ENCODE measurements at regions not wholly inside any gene's neighbourhood (a gene's known extent, or its start where the extent isn't known, plus 50 kb on each side); places are given as distances from the start of the nearest gene placed in this dataset.

DNA sequence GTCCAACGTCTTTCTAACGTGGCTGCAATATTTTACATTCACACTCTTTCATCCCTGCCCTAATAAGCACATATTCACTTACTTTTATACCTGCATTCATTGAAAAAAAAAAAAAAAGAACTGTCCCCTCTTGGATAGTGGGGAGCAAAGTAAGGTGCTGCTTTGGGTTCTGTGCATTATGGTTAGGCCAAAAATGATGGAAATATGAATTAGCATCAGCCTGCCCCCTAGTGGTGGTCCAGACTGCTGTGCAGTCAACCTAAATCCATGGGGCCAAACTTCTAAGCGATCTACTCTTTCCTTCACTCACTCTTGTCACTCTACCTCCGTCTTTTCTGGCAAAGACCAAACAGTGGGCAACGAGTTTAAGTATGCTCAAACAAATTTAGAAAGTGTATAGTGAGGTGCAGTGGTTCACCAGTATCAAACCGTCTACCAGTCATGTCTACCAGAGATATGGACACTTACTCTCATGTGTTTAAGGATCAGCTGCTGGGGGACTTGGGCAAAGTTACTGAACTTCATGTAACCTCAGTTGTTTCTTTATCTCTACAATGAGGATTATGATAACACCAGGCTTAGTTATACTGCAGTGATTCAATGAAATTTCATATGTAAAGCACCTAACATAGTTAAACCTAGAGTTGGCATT is 61.5 kb upstream of the GRM7 start:
- TF ChIP-seq, protein P1, sequence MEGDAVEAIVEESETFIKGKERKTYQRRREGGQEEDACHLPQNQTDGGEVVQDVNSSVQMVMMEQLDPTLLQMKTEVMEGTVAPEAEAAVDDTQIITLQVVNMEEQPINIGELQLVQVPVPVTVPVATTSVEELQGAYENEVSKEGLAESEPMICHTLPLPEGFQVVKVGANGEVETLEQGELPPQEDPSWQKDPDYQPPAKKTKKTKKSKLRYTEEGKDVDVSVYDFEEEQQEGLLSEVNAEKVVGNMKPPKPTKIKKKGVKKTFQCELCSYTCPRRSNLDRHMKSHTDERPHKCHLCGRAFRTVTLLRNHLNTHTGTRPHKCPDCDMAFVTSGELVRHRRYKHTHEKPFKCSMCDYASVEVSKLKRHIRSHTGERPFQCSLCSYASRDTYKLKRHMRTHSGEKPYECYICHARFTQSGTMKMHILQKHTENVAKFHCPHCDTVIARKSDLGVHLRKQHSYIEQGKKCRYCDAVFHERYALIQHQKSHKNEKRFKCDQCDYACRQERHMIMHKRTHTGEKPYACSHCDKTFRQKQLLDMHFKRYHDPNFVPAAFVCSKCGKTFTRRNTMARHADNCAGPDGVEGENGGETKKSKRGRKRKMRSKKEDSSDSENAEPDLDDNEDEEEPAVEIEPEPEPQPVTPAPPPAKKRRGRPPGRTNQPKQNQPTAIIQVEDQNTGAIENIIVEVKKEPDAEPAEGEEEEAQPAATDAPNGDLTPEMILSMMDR (IDR thresholded peaks at IDR 0.05; ENCODE audit: borderline replicate concordance, extremely low read depth, insufficient read depth) = peak; percentile 73
- H3K36me3 ChIP-seq (ENCODE audit: control insufficient read depth in 2 of 3, insufficient read depth in 3 of 3, low read length in 3 of 3) = no peaks in the 10 kb centered on the region
- no peak overlapping the region for H3K4me3 ChIP-seq (ENCODE audit: low read length in 3 of 3)
- FAIRE-seq = no peak
- H3K9me3 ChIP-seq (ENCODE audit: control insufficient read depth in 2 of 3, insufficient read depth in 1 of 3, low read length in 3 of 3) = no peaks in the 10 kb centered on the region
- intact Hi-C loops (cut with DNase I) = no loop called here
- peaks cover 0 to 2% (median 0%) of the 10 kb centered on the region in 3 donors for H3K4me1 ChIP-seq (ENCODE audit: control insufficient read depth in 2 of 3, insufficient read depth in 2 of 3, low read depth in 1 of 3, low read length in 3 of 3)
- H3K27me3 ChIP-seq (ENCODE audit: control insufficient read depth, insufficient read depth, low read length) = no peaks in the 10 kb centered on the region
- H3K27ac ChIP-seq (ENCODE audit: low read depth in 2 of 2, low read length in 2 of 2) = no peak overlapping the region
- DNase-seq = peak in 3 of 5 donors; percentile 12 to 27 (median 26)
- no peak overlapping the region for H3K9ac ChIP-seq (ENCODE audit: low read length in 3 of 3)

DNA sequence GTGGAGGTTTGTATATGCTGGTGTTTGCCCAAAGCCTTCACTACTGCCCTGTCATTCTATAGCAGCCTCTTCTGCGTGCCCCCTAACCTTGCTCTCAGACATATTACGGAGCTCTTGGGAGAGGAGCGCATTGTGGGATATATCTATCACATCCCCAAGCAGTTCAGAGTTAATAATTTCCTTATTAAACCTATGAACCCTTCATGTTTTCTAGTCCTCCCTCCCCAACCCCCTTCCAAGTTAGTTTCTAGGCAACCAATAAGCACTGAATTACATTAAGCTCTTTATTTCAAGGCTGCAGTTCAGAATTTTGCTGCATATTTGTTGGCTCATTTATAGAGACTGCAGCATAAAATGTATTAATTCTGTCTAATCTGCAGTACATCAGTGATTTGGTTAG is 57.3 kb upstream of the GRM7 start:
- intact Hi-C loops (cut with DNase I) = no loop called here
- peaks cover 0 to 2% (median 0%) of the 10 kb centered on the region in 3 donors for H3K4me1 ChIP-seq (ENCODE audit: control insufficient read depth in 2 of 3, insufficient read depth in 2 of 3, low read depth in 1 of 3, low read length in 3 of 3)
- H3K27ac ChIP-seq (ENCODE audit: low read depth in 2 of 2, low read length in 2 of 2) = no peak overlapping the region
- no peak overlapping the region for H3K9ac ChIP-seq (ENCODE audit: low read length in 3 of 3)
- no peaks in the 10 kb centered on the region for H3K9me3 ChIP-seq (ENCODE audit: control insufficient read depth in 2 of 3, insufficient read depth in 1 of 3, low read length in 3 of 3)
- FAIRE-seq = no peak
- H3K27me3 ChIP-seq (ENCODE audit: control insufficient read depth, insufficient read depth, low read length) = no peaks in the 10 kb centered on the region
- H3K4me3 ChIP-seq (ENCODE audit: low read length in 3 of 3) = peak overlapping the region in 2 of 3 donors; percentile 15 to 39
- TF ChIP-seq, protein P1 (IDR thresholded peaks at IDR 0.05; ENCODE audit: borderline replicate concordance, extremely low read depth, insufficient read depth) = no peak
- H3K36me3 ChIP-seq (ENCODE audit: control insufficient read depth in 2 of 3, insufficient read depth in 3 of 3, low read length in 3 of 3) = no peaks in the 10 kb centered on the region
- peak in 2 of 5 donors; percentile 52 to 64 for DNase-seq

DNA sequence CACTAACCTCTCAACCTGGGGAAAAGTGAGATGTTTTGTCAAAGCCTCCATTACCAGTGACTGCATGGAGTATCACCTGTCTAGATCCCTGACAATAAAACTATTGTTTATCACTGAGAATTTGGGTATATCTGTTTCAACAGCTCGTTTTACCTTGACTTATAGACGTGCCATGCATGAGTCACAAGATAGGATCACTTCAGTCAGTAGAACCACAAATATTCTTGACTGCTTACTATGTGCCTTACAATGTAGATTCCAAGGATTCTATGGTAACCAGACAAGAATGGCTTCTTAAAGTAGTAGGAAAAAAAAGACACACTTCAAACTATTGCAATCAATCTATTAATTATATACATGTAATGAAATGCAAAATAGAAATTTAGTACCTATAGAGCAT is 55.7 kb upstream of the GRM7 start:
- H3K9ac ChIP-seq (ENCODE audit: low read length in 3 of 3) = no peak overlapping the region
- DNase-seq = no peak
- H3K27ac ChIP-seq (ENCODE audit: low read depth in 2 of 2, low read length in 2 of 2) = no peak overlapping the region
- no peaks in the 10 kb centered on the region for H3K9me3 ChIP-seq (ENCODE audit: control insufficient read depth in 2 of 3, insufficient read depth in 1 of 3, low read length in 3 of 3)
- no peaks in the 10 kb centered on the region for H3K27me3 ChIP-seq (ENCODE audit: control insufficient read depth, insufficient read depth, low read length)
- intact Hi-C loops (cut with DNase I) = no loop called here
- H3K4me3 ChIP-seq (ENCODE audit: low read length in 3 of 3) = no peak overlapping the region
- FAIRE-seq = no peak
- peaks cover 0 to 2% (median 0%) of the 10 kb centered on the region in 3 donors for H3K4me1 ChIP-seq (ENCODE audit: control insufficient read depth in 2 of 3, insufficient read depth in 2 of 3, low read depth in 1 of 3, low read length in 3 of 3)
- H3K36me3 ChIP-seq (ENCODE audit: control insufficient read depth in 2 of 3, insufficient read depth in 3 of 3, low read length in 3 of 3) = no peaks in the 10 kb centered on the region
- TF ChIP-seq, protein P1 (IDR thresholded peaks at IDR 0.05; ENCODE audit: borderline replicate concordance, extremely low read depth, insufficient read depth) = no peak

DNA sequence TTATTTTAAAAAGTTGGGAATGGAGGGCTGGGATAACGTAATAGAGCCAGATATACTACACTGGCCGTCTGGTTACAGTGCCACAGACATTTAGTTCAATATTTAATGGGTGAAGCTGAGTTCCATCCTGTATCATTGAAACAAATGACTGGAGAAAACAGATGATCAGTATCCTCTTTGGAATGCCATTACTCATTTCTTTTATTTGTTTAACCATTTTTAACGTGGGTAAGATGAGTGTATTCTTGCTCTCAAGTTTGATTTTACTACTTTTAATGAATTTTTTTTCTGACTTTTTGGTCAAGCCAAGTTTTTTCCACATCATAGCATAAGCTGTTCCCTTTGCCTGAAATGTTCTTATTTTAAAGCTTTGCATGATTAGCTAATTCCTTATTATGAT is 53.9 kb upstream of the GRM7 start:
- FAIRE-seq (no peak), DNase-seq (no peak)
- TF ChIP-seq, protein P1 (IDR thresholded peaks at IDR 0.05; ENCODE audit: borderline replicate concordance, extremely low read depth, insufficient read depth) = no peak
- intact Hi-C loops (cut with DNase I) = no loop called here
- peaks cover 0 to 2% (median 0%) of the 10 kb centered on the region in 3 donors for H3K4me1 ChIP-seq (ENCODE audit: control insufficient read depth in 2 of 3, insufficient read depth in 2 of 3, low read depth in 1 of 3, low read length in 3 of 3)
- no peaks in the 10 kb centered on the region for H3K27me3 ChIP-seq (ENCODE audit: control insufficient read depth, insufficient read depth, low read length)
- H3K36me3 ChIP-seq (ENCODE audit: control insufficient read depth in 2 of 3, insufficient read depth in 3 of 3, low read length in 3 of 3) = no peaks in the 10 kb centered on the region
- no peaks in the 10 kb centered on the region for H3K9me3 ChIP-seq (ENCODE audit: control insufficient read depth in 2 of 3, insufficient read depth in 1 of 3, low read length in 3 of 3)
- H3K27ac ChIP-seq (ENCODE audit: low read depth in 2 of 2, low read length in 2 of 2) = no peak overlapping the region
- no peak overlapping the region for H3K9ac ChIP-seq (ENCODE audit: low read length in 3 of 3)
- no peak overlapping the region for H3K4me3 ChIP-seq (ENCODE audit: low read length in 3 of 3)

Data from kidney (tissue), 13 donors.